Osteocyte (in vitro differentiated cells): ENCODE measurements at regions not wholly inside any gene's neighbourhood (a gene's known extent, or its start where the extent isn't known, plus 50 kb on each side); places are given as distances from the start of the nearest gene placed in this dataset.

Experiments used
- DNase-seq: peaks from one replicate; pipeline ENCODE4 v3.0.0; 2021; ENCODE audit warnings: mixed read lengths; ENCODE audit not compliant: unreplicated experiment; ENCODE audit errors: extremely low spot score
- H3K27ac Mint-ChIP-seq: one replicate; pipeline ENCODE4 v1.8.0; 2021; ENCODE audit warnings: mild to moderate bottlenecking, mixed read lengths; ENCODE audit not compliant: unreplicated experiment
- H3K27me3 Mint-ChIP-seq: one replicate; pipeline ENCODE4 v1.8.0; 2021; ENCODE audit warnings: mixed read lengths; ENCODE audit not compliant: unreplicated experiment
- H3K36me3 Mint-ChIP-seq: one replicate; pipeline ENCODE4 v1.8.0; 2021; ENCODE audit warnings: mixed read lengths; ENCODE audit not compliant: unreplicated experiment
- H3K4me1 Mint-ChIP-seq: one replicate; pipeline ENCODE4 v1.8.0; 2021; ENCODE audit warnings: mixed read lengths; ENCODE audit not compliant: unreplicated experiment
- H3K4me3 Mint-ChIP-seq: one replicate; pipeline ENCODE4 v1.8.0; 2021; ENCODE audit warnings: mild to moderate bottlenecking, moderate library complexity, mixed read lengths; ENCODE audit not compliant: unreplicated experiment
- H3K9me3 Mint-ChIP-seq: one replicate; pipeline ENCODE4 v1.8.0; 2021; ENCODE audit warnings: mixed read lengths; ENCODE audit not compliant: unreplicated experiment
- TF ChIP-seq, protein P1 (sequence below): fragments of 200-600 bp; sonication (generic); IDR thresholded peaks from 2 replicates; pipeline ENCODE4 v1.5.0; 2021; ENCODE audit warnings: antibody characterized with exemption, mild to moderate bottlenecking, moderate library complexity

DNA sequence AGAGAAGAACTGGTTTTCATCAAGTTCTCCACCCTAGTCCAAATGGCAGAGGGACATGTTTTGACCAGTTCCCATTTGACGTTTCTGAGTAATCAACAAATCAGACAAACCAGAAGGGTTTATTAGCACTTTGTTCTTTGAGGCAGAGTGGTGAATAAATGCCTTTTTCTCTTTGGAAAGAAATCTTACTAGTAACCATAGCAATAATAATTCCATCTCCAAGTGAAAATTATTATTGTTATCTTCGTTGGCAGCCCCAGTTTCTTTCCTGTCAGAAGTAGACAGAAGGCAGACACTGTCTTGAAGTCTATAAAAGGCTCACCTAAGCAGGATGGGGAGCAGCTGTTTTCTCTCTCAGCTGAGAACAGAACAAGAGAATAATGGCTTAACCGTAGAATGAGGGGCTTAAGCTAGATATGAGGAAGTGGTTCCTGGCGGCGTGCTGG, 391.6 kb downstream of the PBX1 start:
- no peaks in the 10 kb centered on the region for H3K4me1 Mint-ChIP-seq
- H3K36me3 Mint-ChIP-seq, result no peaks in the 10 kb centered on the region
- no peaks in the 10 kb centered on the region for H3K27me3 Mint-ChIP-seq
- TF ChIP-seq, protein P1, sequence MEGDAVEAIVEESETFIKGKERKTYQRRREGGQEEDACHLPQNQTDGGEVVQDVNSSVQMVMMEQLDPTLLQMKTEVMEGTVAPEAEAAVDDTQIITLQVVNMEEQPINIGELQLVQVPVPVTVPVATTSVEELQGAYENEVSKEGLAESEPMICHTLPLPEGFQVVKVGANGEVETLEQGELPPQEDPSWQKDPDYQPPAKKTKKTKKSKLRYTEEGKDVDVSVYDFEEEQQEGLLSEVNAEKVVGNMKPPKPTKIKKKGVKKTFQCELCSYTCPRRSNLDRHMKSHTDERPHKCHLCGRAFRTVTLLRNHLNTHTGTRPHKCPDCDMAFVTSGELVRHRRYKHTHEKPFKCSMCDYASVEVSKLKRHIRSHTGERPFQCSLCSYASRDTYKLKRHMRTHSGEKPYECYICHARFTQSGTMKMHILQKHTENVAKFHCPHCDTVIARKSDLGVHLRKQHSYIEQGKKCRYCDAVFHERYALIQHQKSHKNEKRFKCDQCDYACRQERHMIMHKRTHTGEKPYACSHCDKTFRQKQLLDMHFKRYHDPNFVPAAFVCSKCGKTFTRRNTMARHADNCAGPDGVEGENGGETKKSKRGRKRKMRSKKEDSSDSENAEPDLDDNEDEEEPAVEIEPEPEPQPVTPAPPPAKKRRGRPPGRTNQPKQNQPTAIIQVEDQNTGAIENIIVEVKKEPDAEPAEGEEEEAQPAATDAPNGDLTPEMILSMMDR, result no peak
- H3K9me3 Mint-ChIP-seq, result peaks cover 21% of the 10 kb centered on the region
- DNase-seq, result no peak
- no peak overlapping the region for H3K4me3 Mint-ChIP-seq
- no peak overlapping the region for H3K27ac Mint-ChIP-seq

DNA sequence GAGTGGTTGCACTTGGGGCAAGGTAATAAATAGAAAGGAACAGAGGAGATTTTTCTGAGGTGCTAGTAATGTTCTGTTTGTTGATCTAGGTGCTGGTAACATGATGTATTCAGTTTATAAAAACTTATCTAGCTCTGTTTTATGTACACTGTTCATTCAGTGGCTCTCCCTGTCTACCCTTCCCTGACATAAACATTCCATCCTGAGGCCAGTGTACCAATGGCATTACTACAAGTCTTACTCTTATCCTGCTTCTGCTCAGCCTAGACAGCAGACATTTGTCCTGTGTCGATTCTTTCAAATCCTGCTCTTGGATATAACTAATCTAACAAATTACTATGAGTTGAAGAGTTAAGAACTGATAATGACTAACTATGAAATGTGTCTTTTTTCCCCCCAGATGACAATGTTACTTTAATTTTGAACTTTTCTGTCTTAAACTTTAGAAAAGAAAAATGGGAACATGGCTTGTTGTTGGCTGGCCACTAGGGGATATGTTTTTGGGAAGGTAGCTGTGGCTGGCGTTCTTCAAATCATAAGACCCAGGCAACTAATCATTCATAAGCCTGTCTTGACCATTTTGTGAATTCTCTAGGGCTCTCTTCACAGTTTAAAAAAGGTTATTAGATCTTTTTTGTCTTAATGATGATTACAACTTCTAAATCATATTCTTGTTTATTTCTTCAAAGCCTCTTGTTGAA, 390.9 kb downstream of the PBX1 start:
- no peaks in the 10 kb centered on the region for H3K27me3 Mint-ChIP-seq
- no peak overlapping the region for H3K27ac Mint-ChIP-seq
- no peak for DNase-seq
- no peaks in the 10 kb centered on the region for H3K4me1 Mint-ChIP-seq
- TF ChIP-seq, protein P1, result no peak
- no peak overlapping the region for H3K4me3 Mint-ChIP-seq
- H3K36me3 Mint-ChIP-seq, result no peaks in the 10 kb centered on the region
- peaks cover 21% of the 10 kb centered on the region for H3K9me3 Mint-ChIP-seq

DNA sequence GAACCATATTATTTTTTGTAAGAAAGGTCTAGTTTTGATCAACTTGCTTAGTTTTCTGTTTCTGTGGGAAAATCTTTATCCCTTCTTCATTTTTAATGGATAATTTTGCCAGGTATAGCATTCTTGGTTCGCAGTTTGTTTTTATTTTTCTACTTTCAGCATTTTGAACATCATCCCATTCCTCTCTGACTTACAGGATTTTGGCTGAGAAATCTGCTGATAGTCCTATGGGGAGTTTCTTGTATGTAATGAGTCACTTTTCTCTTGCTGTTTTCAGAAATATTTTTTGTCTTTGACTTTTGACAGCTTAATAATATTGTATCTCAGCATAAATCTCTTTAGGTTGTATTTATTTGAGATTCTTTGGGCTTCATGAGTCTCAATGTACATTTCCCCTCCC, 389.1 kb downstream of the PBX1 start:
- no peaks in the 10 kb centered on the region for H3K36me3 Mint-ChIP-seq
- no peaks in the 10 kb centered on the region for H3K4me1 Mint-ChIP-seq

DNA sequence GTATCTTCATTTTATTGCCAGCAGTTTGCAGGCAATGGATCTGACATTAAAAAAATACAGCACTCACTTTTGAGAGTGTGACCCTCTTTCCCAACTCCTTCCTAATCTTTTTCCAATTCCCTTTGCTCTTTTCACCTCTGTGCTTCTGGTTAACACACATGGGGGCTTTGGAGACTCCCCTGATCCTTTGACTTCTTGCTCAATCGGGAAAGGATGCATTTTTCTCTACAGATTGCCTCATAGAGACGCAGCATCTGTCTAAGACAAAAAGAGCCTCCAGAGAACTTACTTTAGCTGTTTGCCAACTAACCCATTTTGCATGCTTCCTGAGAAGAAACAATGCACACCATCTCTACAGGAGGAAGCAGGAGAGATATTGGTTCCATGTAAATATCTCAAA, 378.3 kb downstream of the PBX1 start:
- no peak overlapping the region for H3K27ac Mint-ChIP-seq
- TF ChIP-seq, protein P1, result no peak

More for the DNA sequence above, 389.1 kb downstream of the PBX1 start:
- TF ChIP-seq, protein P1, result no peak
- Mint-ChIP-seq H3K27ac (no peak overlapping the region), H3K9me3 (peaks cover 21% of the 10 kb centered on the region), H3K4me3 (no peak overlapping the region), H3K27me3 (no peaks in the 10 kb centered on the region)
- DNase-seq, result no peak

DNA sequence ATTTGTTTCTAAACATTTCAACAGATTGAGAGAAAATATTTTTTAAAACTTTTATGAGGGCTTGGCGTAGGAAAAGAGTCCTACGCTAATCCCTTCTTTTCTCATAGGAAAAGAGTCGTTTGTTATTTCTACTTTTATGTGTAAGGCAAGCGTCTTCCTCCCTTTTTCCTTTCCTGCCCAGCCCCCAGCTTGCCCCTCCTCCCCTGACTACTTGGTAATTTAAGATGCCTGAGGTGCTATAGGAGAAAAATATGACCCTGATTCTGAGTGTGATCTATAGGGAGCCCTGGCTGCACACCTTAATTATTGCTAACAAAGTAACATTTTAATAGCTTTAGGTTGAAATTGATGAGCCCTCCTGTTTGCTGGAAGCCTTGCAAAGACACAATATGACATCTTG, 373.6 kb downstream of the PBX1 start:
- DNase-seq, result no peak
- TF ChIP-seq, protein P1, result no peak
- Mint-ChIP-seq H3K4me1 (no peaks in the 10 kb centered on the region), H3K9me3 (no peaks in the 10 kb centered on the region), H3K27ac (no peak overlapping the region), H3K36me3 (no peaks in the 10 kb centered on the region), H3K4me3 (no peak overlapping the region), H3K27me3 (no peaks in the 10 kb centered on the region)

More for the DNA sequence above, 378.3 kb downstream of the PBX1 start:
- Mint-ChIP-seq H3K4me3 (no peak overlapping the region), H3K4me1 (no peaks in the 10 kb centered on the region), H3K36me3 (no peaks in the 10 kb centered on the region), H3K9me3 (peaks cover 5% of the 10 kb centered on the region), H3K27me3 (no peaks in the 10 kb centered on the region)
- no peak for DNase-seq
